GM21529 (cell line): ENCODE measurements at regions not wholly inside any gene's neighbourhood (a gene's known extent, or its start where the extent isn't known, plus 50 kb on each side); places are given as distances from the start of the nearest gene placed in this dataset.
"Not testable (repeated sequence)": the region's sequence is repeated elsewhere in the genome, so short reads cannot be mapped to it uniquely, and the experiment has no call there.

ENCODE experiments used
- ATAC-seq: cut with Tn5 transposase; IDR thresholded peaks from one replicate; pipeline ENCODE4 v1.9.1; 2021; ENCODE audit not compliant: unreplicated experiment

- no peak for ATAC-seq
Observed at GRCh38 chr12:83642205-83642604, 955.5 kb downstream of the TMTC2 start.

- ATAC-seq, result no peak
Observed at GRCh38 chr12:83641789-83642188, 955.1 kb downstream of the TMTC2 start.

GRCh38 chr12:83634726-83635267 lies 948.1 kb downstream of the TMTC2 start:
- ATAC-seq, result no peak

DNA sequence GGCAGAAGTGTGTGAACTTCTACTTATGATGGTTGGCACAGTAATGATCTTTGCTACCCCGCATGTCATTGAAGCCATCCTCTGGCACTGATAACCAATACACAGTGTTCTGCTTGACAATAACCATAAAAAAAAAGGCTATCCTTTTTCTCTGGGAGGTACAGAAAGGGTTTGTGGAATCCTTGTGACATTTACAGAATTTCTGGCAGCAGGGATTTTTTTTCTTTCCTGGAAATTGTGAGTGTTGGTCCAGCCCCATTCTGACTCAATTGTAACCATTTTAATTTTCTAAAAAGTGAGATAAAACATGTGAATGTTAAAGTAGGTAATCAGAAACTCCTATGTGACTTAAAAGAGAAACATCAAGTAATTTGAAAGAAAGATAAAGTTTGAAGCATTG lies 943.8 kb downstream of the TMTC2 start:
- no peak for ATAC-seq

- ATAC-seq, result no peak
Observed at GRCh38 chr12:83629931-83630330, 943.2 kb downstream of the TMTC2 start.

DNA sequence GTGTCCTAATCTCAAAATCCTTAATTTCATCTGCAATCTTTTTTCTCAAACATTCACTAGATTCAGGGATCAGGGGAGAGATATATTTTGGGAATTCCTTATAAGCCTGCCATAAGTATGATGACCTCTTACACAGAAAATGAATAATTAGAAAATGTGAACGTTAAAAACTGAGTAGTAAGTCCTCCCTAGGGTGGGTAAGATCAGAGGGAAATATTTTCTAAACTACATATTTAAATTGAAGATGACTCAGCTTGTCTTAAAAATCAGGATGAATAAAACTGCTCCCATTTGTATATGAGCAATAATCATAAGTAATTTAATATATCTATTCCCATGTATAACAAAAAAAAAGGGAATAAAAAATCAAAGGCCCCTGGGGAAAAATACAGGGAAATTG lies 935.5 kb downstream of the TMTC2 start:
- no peak for ATAC-seq

GRCh38 chr12:83619973-83620372 lies 933.3 kb downstream of the TMTC2 start:
- ATAC-seq, result no peak

DNA sequence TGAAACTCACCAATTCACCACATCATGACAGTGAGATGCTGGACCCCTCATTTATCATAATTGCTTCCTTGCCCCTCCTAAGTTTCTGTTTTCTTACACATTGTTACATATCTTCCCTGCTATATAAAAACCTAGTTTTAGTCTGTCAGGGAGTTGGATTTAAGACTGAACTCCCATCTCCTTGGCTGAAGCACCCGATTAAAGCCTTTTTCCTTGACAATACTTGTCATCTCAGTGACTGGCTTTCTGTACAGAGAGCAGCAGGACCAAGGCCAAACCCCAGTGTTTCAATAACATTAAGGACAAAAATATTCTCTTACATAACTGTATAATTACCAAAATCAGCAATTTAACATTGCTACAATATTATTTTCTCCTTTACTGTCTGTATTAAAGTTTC lies 928.4 kb downstream of the TMTC2 start:
- no peak for ATAC-seq

DNA sequence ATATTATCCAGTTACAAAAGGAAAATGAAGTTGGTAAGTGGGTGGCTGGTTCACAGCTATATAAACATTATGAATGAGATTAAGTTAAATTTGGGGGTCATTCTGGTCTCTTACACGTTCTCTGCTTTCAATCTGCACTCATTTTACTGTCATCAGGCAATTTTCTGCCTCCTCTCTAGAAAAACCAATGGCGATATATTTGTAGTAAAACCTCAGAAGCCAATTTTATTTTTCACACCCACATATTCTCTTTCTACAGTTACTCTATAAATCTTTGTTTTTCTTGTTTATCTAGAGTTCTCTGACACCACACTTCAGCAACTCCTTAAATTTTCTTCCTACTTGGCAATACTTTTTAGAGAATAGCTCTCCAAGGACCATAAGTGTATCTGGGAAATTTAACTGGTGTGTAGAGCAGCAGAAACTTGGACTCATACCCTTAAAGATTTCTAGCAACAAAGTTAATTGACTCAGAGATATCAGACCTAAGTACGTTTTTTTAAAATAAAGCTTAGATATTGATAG lies 926.9 kb downstream of the TMTC2 start:
- no peak for ATAC-seq

- ATAC-seq, result no peak
Observed at GRCh38 chr12:83603106-83603505, 916.4 kb downstream of the TMTC2 start.

DNA sequence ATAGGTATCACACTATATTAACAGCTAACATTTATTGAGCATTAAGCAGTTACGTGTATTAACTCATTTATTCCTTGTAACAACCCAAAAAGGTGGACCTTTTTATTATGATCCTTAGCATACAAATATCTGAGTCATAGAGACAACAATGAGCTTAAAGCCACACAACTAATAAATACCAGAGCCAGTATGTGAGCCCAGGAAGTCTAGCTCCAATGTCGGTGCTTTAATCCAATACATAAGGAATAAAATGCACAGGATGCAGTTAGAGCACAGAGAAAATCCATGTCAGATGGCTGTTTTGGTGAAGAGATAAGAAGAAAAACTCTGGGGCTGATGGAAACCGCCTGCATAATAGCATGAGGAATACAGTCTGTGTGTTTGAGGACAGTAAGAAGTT lies 888.6 kb downstream of the TMTC2 start:
- no peak for ATAC-seq

DNA sequence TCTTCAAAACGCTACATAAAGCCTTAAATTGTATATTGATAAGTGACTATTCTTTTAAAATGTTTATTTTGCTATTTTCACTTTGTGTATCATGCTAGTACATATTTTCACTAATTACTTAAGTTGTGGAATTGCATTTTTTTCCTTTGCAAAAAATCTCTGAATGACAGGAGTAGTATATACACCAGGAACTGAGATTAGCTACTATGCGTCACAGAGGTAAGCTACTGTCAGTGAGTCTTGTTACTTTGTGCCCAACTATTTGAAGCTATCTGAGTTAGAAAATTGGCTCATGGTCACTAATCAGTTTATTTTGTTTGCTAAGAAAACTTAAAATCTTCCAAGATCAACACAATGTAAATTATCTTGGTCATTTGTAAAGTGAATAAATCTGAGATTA lies 887.4 kb downstream of the TMTC2 start:
- no peak for ATAC-seq

GRCh38 chr12:83573671-83574070 lies 887.0 kb downstream of the TMTC2 start:
- no peak for ATAC-seq

DNA sequence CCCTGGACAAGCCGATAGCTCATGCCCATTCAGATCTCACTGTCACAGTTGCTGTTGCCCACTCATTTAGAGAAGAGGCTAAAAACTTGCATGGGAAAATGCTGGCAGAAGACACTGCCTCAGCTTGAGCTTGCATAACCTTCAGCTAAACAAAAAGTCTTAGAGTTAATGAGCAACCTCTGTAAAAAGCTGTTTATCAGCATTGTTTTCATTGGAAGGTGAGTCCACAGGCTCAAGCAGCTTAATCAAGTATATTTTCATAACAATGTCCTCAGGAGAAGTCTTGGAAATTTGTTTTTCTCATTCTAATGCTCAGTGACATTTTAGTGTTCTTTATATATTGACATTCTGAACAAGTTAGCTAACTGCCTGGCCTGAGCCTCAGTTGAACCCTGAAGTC lies 872.9 kb downstream of the TMTC2 start:
- ATAC-seq, result no peak

GRCh38 chr12:83556040-83556439 lies 869.3 kb downstream of the TMTC2 start:
- not testable (repeated sequence) for ATAC-seq

DNA sequence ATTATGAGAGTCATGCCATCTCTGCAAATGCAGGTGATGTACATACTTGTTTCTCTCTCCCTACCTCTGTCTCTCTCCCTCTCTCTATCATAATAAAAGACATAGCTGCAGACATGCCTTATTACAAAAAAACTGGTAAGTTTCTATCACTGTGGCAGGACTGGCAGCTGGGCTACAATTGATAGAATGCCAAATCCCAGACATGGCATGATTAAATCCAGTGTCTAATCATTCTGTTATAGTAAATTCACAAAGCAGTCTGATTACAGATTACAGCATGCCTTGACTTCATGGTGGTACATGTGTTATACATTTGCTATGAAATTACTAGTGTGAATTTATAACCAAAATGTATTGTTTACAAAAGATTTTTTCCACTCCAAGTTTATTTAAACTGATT lies 854.7 kb downstream of the TMTC2 start:
- ATAC-seq, result no peak

DNA sequence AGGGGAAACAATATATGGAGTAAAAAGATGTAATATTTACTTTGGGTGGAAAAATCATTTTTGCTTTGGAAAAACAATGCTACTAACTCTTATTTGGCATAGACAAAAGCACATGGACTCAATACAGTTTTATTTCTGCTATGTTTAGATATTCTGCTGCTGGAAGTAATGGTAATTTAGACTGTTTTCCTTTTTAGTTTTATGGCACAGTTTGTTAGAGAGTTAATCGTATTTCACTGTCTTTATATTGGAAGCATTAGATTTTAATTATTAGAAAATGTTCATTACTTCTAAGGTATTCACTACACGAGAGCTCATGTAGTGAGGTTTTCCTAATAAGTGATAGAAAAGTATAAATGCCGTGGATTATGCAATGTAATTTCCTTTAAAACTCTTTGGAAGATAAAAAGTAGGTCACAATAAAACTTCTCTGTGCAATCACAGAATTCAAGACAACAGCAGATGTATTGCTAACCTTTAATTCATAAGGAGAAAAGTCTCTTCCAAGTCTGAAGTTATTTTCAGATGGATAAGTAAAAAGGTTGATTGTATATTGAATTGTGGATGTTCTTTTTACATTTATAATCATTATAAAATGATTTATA lies 851.8 kb downstream of the TMTC2 start:
- ATAC-seq, result no peak

- no peak for ATAC-seq
Observed at GRCh38 chr12:83537428-83538053, 850.8 kb downstream of the TMTC2 start.

DNA sequence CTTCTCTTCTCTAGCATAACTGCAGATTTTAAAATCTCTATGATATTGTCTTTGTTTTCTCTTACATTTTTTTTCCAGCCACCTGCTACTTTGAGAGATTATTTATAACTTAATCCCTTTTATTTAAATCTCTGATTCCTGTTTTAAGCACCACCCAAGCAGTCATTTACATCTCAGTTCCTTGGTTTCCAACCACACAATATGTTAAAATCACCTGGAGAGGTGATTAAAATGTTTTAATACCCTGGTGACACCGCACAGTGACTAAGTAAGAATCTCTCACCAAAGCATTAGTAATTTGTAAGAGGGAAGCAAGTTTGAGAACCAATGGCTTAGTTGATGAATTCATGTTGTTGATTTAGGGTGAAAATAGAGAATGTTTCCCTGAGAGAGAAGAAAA lies 849.8 kb downstream of the TMTC2 start:
- ATAC-seq, result no peak

- no peak for ATAC-seq
Observed at GRCh38 chr12:83528571-83528970, 841.9 kb downstream of the TMTC2 start.

- ATAC-seq, result no peak
Observed at GRCh38 chr12:83527810-83528209, 841.1 kb downstream of the TMTC2 start.

DNA sequence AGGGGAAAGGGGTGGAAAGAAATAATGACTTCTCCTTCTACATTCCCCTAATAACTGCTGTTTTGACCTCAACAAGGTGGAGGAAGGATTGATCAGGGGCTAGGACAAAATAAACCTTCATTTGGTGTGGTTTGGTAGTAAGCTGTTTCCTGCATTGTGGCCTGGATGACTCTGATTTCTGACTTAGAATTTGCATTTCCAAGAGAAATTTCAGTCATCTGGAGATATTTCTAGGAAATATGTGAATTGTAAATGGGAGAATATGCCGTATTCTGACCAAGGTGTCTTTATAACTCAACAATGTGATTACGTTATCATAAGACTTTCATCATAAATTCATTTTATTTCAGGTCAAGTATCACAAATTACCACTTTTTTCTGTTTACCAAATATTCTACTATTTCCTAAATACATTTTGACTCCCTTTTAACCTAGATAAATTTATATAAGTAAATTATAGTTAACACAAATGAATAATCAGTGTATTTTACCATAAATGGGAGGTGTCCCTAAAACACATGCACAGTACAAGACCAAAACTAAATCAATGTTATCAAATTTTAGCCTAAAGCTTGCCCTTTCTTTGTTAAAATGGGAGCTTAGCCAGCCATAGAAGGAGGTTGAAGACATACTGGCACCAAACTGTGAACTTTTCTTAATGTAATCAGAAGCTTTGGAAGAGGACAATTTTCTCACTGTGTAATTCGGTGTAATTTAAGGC lies 828.8 kb downstream of the TMTC2 start:
- ATAC-seq, result no peak
